ENCODE measurements at regions not wholly inside any gene's neighbourhood (a gene's known extent, or its start where the extent isn't known, plus 50 kb on each side); places are given as distances from the start of the nearest gene placed in this dataset.

- ATAC-seq = no peak
Observed at GRCh38 chr13:107258599-107259187, 690.8 kb upstream of the ARGLU1 start.

GRCh38 chr13:107254392-107254791 is 686.5 kb upstream of the ARGLU1 start:
- 86% methylated on average over 4 of the region's 4 CpGs for WGBS (ENCODE audit: insufficient coverage)
- H3K27me3 Mint-ChIP-seq (ENCODE audit: low read depth in 2 of 2) = no peaks in the 10 kb centered on the region
- H3K9me3 Mint-ChIP-seq = peaks cover 7 to 15% of the 10 kb centered on the region in 2 donors
- no peak overlapping the region for H3K27ac Mint-ChIP-seq
- no peaks in the 10 kb centered on the region for H3K4me1 Mint-ChIP-seq
- Histone ChIP-seq H3K27ac (ENCODE audit: low read length) (no peak overlapping the region), H3K4me1 (ENCODE audit: control insufficient read depth, insufficient read depth, low read length) (no peaks in the 10 kb centered on the region), H3K27me3 (ENCODE audit: control insufficient read depth, insufficient read depth, low read length) (no peaks in the 10 kb centered on the region), H3K36me3 (ENCODE audit: control insufficient read depth, insufficient read depth, low read length) (no peaks in the 10 kb centered on the region), H3K9me3 (ENCODE audit: control insufficient read depth, insufficient read depth, low read length) (no peaks in the 10 kb centered on the region), H3K4me3 (ENCODE audit: low read length) (no peak overlapping the region)
- DNase-seq = no peak
- intact Hi-C loops (cut with micrococcal nuclease) = no loop called here
- ATAC-seq = no peak
- no peak for TF ChIP-seq CTCF (IDR thresholded peaks at IDR 0.05)
- H3K4me3 Mint-ChIP-seq = no peak overlapping the region
- no peaks in the 10 kb centered on the region for H3K36me3 Mint-ChIP-seq

More at GRCh38 chr13:107258599-107259187, 690.8 kb upstream of the ARGLU1 start:
- 76% methylated on average over 6 of the region's 7 CpGs for WGBS (ENCODE audit: insufficient coverage)
- H3K9me3 Mint-ChIP-seq = peaks cover 7 to 17% of the 10 kb centered on the region in 2 donors
- intact Hi-C loops (cut with micrococcal nuclease) = no loop called here
- H3K36me3 ChIP-seq (ENCODE audit: control insufficient read depth, insufficient read depth, low read length) = no peaks in the 10 kb centered on the region
- no peak overlapping the region for H3K27ac Mint-ChIP-seq
- H3K27me3 Mint-ChIP-seq (ENCODE audit: low read depth in 2 of 2) = no peaks in the 10 kb centered on the region
- H3K4me1 ChIP-seq (ENCODE audit: control insufficient read depth, insufficient read depth, low read length) = no peaks in the 10 kb centered on the region
- H3K27ac ChIP-seq (ENCODE audit: low read length) = no peak overlapping the region
- TF ChIP-seq CTCF (IDR thresholded peaks at IDR 0.05) = no peak
- no peak for DNase-seq
- H3K4me3 ChIP-seq (ENCODE audit: low read length) = no peak overlapping the region
- H3K9me3 ChIP-seq (ENCODE audit: control insufficient read depth, insufficient read depth, low read length) = no peaks in the 10 kb centered on the region
- H3K27me3 ChIP-seq (ENCODE audit: control insufficient read depth, insufficient read depth, low read length) = no peaks in the 10 kb centered on the region
- H3K4me1 Mint-ChIP-seq = no peaks in the 10 kb centered on the region
- no peak overlapping the region for H3K4me3 Mint-ChIP-seq
- no peaks in the 10 kb centered on the region for H3K36me3 Mint-ChIP-seq

GRCh38 chr13:107252428-107252827 is 684.5 kb upstream of the ARGLU1 start:
- H3K27me3 ChIP-seq (ENCODE audit: control insufficient read depth, insufficient read depth, low read length) = no peaks in the 10 kb centered on the region
- WGBS (ENCODE audit: insufficient coverage) = no CpG with 5 or more reads among the region's 2 CpGs
- H3K36me3 Mint-ChIP-seq = no peaks in the 10 kb centered on the region
- no peaks in the 10 kb centered on the region for H3K9me3 ChIP-seq (ENCODE audit: control insufficient read depth, insufficient read depth, low read length)
- H3K4me1 Mint-ChIP-seq = no peaks in the 10 kb centered on the region
- no peaks in the 10 kb centered on the region for H3K4me1 ChIP-seq (ENCODE audit: control insufficient read depth, insufficient read depth, low read length)
- H3K36me3 ChIP-seq (ENCODE audit: control insufficient read depth, insufficient read depth, low read length) = no peaks in the 10 kb centered on the region
- H3K9me3 Mint-ChIP-seq = peaks cover 5 to 15% of the 10 kb centered on the region in 2 donors
- no peak for DNase-seq
- H3K27me3 Mint-ChIP-seq (ENCODE audit: low read depth in 2 of 2) = no peaks in the 10 kb centered on the region
- H3K4me3 Mint-ChIP-seq = no peak overlapping the region
- ATAC-seq = no peak
- no peak for TF ChIP-seq CTCF (IDR thresholded peaks at IDR 0.05)
- H3K27ac Mint-ChIP-seq = no peak overlapping the region
- H3K27ac ChIP-seq (ENCODE audit: low read length) = no peak overlapping the region
- H3K4me3 ChIP-seq (ENCODE audit: low read length) = no peak overlapping the region
- intact Hi-C loops (cut with micrococcal nuclease) = no loop called here

- Histone ChIP-seq H3K27ac (ENCODE audit: low read length) (no peak overlapping the region), H3K4me3 (ENCODE audit: low read length) (no peak overlapping the region), H3K36me3 (ENCODE audit: control insufficient read depth, insufficient read depth, low read length) (no peaks in the 10 kb centered on the region), H3K9me3 (ENCODE audit: control insufficient read depth, insufficient read depth, low read length) (no peaks in the 10 kb centered on the region), H3K27me3 (ENCODE audit: control insufficient read depth, insufficient read depth, low read length) (no peaks in the 10 kb centered on the region), H3K4me1 (ENCODE audit: control insufficient read depth, insufficient read depth, low read length) (no peaks in the 10 kb centered on the region)
- ATAC-seq (no peak), DNase-seq (no peak)
- no peaks in the 10 kb centered on the region for H3K36me3 Mint-ChIP-seq
- intact Hi-C loops (cut with micrococcal nuclease) = no loop called here
- TF ChIP-seq CTCF (IDR thresholded peaks at IDR 0.05) = no peak
- no peak overlapping the region for H3K4me3 Mint-ChIP-seq
- no peaks in the 10 kb centered on the region for H3K4me1 Mint-ChIP-seq
- no peaks in the 10 kb centered on the region for H3K27me3 Mint-ChIP-seq (ENCODE audit: low read depth in 2 of 2)
- 72% methylated on average over 5 of the region's 6 CpGs for WGBS (ENCODE audit: insufficient coverage)
- no peak overlapping the region for H3K27ac Mint-ChIP-seq
- H3K9me3 Mint-ChIP-seq = peaks cover 5 to 15% of the 10 kb centered on the region in 2 donors
Observed at GRCh38 chr13:107252021-107252420, 684.1 kb upstream of the ARGLU1 start.

Data from natural killer cell (primary cell).